HUES64 (cell line): ENCODE measurements at regions not wholly inside any gene's neighbourhood (a gene's known extent, or its start where the extent isn't known, plus 50 kb on each side); places are given as distances from the start of the nearest gene placed in this dataset.

ENCODE experiments used
- H3K27ac ChIP-seq: 2 replicates; pipeline ENCODE4 v1.7.0; 2013; ENCODE audit warnings: low read depth, low read length, inconsistent platforms
- H3K27me3 ChIP-seq: 2 replicates; pipeline ENCODE4 v1.6.1; 2013; ENCODE audit warnings: mild to moderate bottlenecking, low read length; ENCODE audit not compliant: insufficient read depth
- H3K36me3 ChIP-seq: 2 replicates; pipeline ENCODE4 v1.6.1; 2013; ENCODE audit warnings: mild to moderate bottlenecking, low read length; ENCODE audit not compliant: insufficient read depth
- H3K4me1 ChIP-seq: 2 replicates; pipeline ENCODE4 v1.6.1; 2013; ENCODE audit warnings: mild to moderate bottlenecking, low read length, moderate library complexity; ENCODE audit not compliant: insufficient read depth
- H3K4me3 ChIP-seq: 2 replicates; pipeline ENCODE4 v1.5.1; 2013; ENCODE audit warnings: mild to moderate bottlenecking, low read length, moderate library complexity
- H3K9ac ChIP-seq: 2 replicates; pipeline ENCODE4 v1.6.1; 2013; ENCODE audit warnings: mild to moderate bottlenecking, low read depth, low read length
- H3K9me3 ChIP-seq: 2 replicates; pipeline ENCODE4 v1.6.1; 2013; ENCODE audit warnings: low read depth, low read length; ENCODE audit not compliant: insufficient read depth
- WGBS: fragments of 150-250, 120-280 bp; methylation state at CpG from one replicate; pipeline ENCODE4 v1.1.7; 2013; ENCODE audit warnings: missing lambda C conversion rate; 5-methylcytosine and 5-hydroxymethylcytosine counted together

DNA sequence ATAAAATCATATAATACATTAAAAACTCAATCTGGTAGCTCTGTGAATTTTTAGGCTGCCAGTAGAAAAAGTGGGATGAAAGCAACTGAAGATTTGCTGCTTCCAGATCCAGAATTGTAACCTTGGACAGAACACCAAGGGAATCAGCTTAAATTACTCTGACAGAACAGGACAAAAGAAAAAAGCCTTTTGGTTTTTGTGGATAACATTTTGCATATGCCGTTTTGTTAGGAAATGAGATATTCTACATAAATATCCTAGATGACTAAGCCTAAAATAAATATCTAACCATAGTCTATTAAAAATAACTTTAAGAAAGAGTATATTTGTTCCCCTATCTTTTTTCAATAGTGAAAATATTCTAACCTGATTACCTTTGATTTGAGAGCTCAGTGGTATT is 148.7 kb upstream of the DOCK10 start:
- WGBS, result no CpG with 5 or more reads among the region's 1 CpG
- H3K27ac ChIP-seq, result no peak overlapping the region

GRCh38 chr2:225184948-225185347 is 142.7 kb upstream of the DOCK10 start:
- peaks cover 10% of the 10 kb centered on the region for H3K4me1 ChIP-seq
- H3K9me3 ChIP-seq, result no peaks in the 10 kb centered on the region
- WGBS, result 97% methylated on average over 2 of the region's 2 CpGs
- no peak overlapping the region for H3K4me3 ChIP-seq
- no peaks in the 10 kb centered on the region for H3K36me3 ChIP-seq
- no peak overlapping the region for H3K27ac ChIP-seq
- H3K9ac ChIP-seq, result no peak overlapping the region
- peaks cover 14% of the 10 kb centered on the region; the same call in 1 of the 2 replicates for H3K27me3 ChIP-seq

More for the DNA sequence above, 148.7 kb upstream of the DOCK10 start:
- Histone ChIP-seq H3K4me3 (no peak overlapping the region), H3K9ac (no peak overlapping the region), H3K9me3 (no peaks in the 10 kb centered on the region), H3K27me3 (no peaks in the 10 kb centered on the region), H3K4me1 (no peaks in the 10 kb centered on the region), H3K36me3 (no peaks in the 10 kb centered on the region)

DNA sequence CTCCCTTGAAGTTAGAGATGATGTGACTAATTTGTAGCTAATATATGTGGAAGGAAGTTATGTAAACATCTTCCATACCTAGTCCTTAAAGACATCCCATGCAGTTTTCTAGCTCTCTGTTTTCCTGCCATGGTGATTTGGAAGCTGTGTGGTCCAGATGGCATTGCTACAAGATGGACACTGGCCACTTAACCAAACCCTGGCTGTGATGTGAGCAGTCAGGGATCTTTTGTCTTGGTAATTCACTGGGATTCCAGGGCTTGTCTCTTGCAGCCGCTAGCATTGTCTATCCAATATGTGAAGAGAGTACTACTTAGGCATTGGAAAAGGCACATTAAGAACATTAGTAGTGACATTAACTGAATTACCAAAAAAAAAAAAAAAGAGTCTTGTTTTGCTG is 139.9 kb upstream of the DOCK10 start:
- H3K27me3 ChIP-seq, result peaks cover 14% of the 10 kb centered on the region; the same call in 1 of the 2 replicates
- no peak overlapping the region for H3K27ac ChIP-seq
- no peaks in the 10 kb centered on the region for H3K9me3 ChIP-seq
- no peaks in the 10 kb centered on the region for H3K36me3 ChIP-seq
- H3K4me1 ChIP-seq, result peaks cover 10% of the 10 kb centered on the region
- no peak overlapping the region for H3K9ac ChIP-seq
- WGBS, result 8% methylated on average over 1 of the region's 1 CpG
- H3K4me3 ChIP-seq, result no peak overlapping the region

- Histone ChIP-seq H3K4me3 (no peak overlapping the region), H3K9me3 (no peaks in the 10 kb centered on the region), H3K27me3 (no peaks in the 10 kb centered on the region), H3K36me3 (no peaks in the 10 kb centered on the region), H3K9ac (no peak overlapping the region), H3K27ac (no peak overlapping the region), H3K4me1 (peaks cover 3% of the 10 kb centered on the region; the same call in 1 of the 2 replicates)
- 89% methylated on average over 1 of the region's 1 CpG for WGBS
Observed at GRCh38 chr2:225177098-225177497, 134.8 kb upstream of the DOCK10 start.

GRCh38 chr2:225173909-225174308 is 131.6 kb upstream of the DOCK10 start:
- 94% methylated on average over 3 of the region's 3 CpGs for WGBS
- H3K9me3 ChIP-seq, result no peaks in the 10 kb centered on the region
- H3K4me1 ChIP-seq, result no peaks in the 10 kb centered on the region
- no peaks in the 10 kb centered on the region for H3K27me3 ChIP-seq
- no peak overlapping the region for H3K4me3 ChIP-seq
- no peaks in the 10 kb centered on the region for H3K36me3 ChIP-seq
- H3K27ac ChIP-seq, result no peak overlapping the region
- no peak overlapping the region for H3K9ac ChIP-seq

GRCh38 chr2:225171350-225171749 is 129.1 kb upstream of the DOCK10 start:
- no peaks in the 10 kb centered on the region for H3K36me3 ChIP-seq
- H3K27me3 ChIP-seq, result no peaks in the 10 kb centered on the region
- WGBS, result 96% methylated on average over 5 of the region's 6 CpGs
- H3K27ac ChIP-seq, result no peak overlapping the region
- no peak overlapping the region for H3K4me3 ChIP-seq
- H3K9me3 ChIP-seq, result no peaks in the 10 kb centered on the region
- no peak overlapping the region for H3K9ac ChIP-seq
- H3K4me1 ChIP-seq, result no peaks in the 10 kb centered on the region

GRCh38 chr2:225170162-225170561 is 127.9 kb upstream of the DOCK10 start:
- Histone ChIP-seq H3K27ac (no peak overlapping the region), H3K4me1 (no peaks in the 10 kb centered on the region), H3K36me3 (no peaks in the 10 kb centered on the region), H3K9me3 (no peaks in the 10 kb centered on the region), H3K27me3 (no peaks in the 10 kb centered on the region), H3K4me3 (no peak overlapping the region), H3K9ac (no peak overlapping the region)
- no CpG with 5 or more reads among the region's 1 CpG for whole genome bisulfite sequencing

DNA sequence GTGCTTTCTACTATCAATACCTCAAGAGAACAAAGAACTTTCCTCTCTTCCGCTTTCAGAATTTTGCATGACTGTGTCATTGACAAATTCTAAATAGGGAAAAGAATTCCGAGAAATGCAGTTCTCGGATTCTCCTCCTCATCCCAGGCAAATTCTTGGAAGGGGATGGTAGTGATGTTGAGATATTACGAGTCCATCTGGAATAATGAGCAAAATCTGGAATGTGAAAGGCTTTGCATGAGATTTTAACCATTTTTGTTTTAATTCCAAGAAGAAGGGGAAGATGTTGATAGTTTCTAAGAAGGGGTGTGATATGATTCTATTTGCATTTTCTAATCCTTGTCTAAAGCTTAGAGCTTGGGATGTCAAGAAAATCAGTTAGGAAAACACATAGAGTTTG is 127.1 kb upstream of the DOCK10 start:
- no peak overlapping the region for H3K4me3 ChIP-seq
- no peaks in the 10 kb centered on the region for H3K4me1 ChIP-seq
- no peaks in the 10 kb centered on the region for H3K36me3 ChIP-seq
- H3K27me3 ChIP-seq, result no peaks in the 10 kb centered on the region
- H3K9me3 ChIP-seq, result no peaks in the 10 kb centered on the region
- 96% methylated on average over 4 of the region's 4 CpGs for WGBS
- no peak overlapping the region for H3K27ac ChIP-seq
- no peak overlapping the region for H3K9ac ChIP-seq

DNA sequence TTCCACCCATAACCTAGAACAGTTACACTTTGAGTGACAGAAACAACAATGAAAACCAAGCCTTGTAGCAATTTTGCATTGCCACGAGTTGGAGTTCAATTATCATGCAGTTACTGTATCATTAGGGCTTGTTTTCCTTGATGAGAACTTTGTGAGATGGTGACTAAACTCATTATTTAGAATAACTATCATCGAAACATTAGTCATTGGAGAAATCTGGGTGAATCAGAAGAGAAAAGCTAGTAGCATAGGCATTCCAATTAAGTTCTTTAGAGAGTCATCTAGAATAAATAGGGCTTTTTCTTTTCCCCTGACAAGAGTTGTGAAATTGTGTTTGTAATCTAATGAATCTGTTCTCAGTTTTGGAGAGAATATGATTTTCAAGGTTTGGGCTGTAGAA is 122.8 kb upstream of the DOCK10 start:
- no peaks in the 10 kb centered on the region for H3K9me3 ChIP-seq
- H3K27me3 ChIP-seq, result no peaks in the 10 kb centered on the region
- H3K9ac ChIP-seq, result no peak overlapping the region
- H3K4me3 ChIP-seq, result no peak overlapping the region
- H3K27ac ChIP-seq, result no peak overlapping the region
- H3K4me1 ChIP-seq, result no peaks in the 10 kb centered on the region
- H3K36me3 ChIP-seq, result no peaks in the 10 kb centered on the region
- WGBS, result 92% methylated on average over 2 of the region's 2 CpGs

- no peak overlapping the region for H3K4me3 ChIP-seq
- no peaks in the 10 kb centered on the region for H3K4me1 ChIP-seq
- H3K36me3 ChIP-seq, result no peaks in the 10 kb centered on the region
- H3K27me3 ChIP-seq, result no peaks in the 10 kb centered on the region
- H3K9ac ChIP-seq, result no peak overlapping the region
- no peaks in the 10 kb centered on the region for H3K9me3 ChIP-seq
- WGBS, result 84% methylated on average over 11 of the region's 11 CpGs
- H3K27ac ChIP-seq, result no peak overlapping the region
Observed at GRCh38 chr2:225164401-225165050, 122.3 kb upstream of the DOCK10 start.

DNA sequence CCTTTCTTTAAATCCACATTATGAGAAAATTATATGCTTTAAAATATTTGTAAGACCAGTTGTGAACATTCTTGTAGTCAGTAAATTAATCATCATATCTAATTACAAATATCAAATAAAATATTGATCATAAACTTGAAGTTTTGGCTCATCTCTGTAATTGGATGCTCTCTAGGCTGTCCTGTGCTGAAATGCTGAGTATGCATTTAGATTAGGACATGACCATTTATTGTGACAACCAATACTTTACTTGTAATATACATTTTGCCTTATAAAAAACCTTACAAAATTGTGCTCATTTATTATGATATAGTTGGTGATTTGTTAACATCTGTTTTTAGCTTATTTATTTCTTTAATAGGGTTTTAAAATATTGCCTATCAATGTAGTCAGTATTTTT is 116.1 kb upstream of the DOCK10 start:
- Histone ChIP-seq H3K9ac (no peak overlapping the region), H3K9me3 (no peaks in the 10 kb centered on the region; the same call in 1 of the 2 replicates), H3K4me1 (no peaks in the 10 kb centered on the region), H3K27me3 (no peaks in the 10 kb centered on the region), H3K27ac (no peak overlapping the region), H3K4me3 (no peak overlapping the region), H3K36me3 (no peaks in the 10 kb centered on the region)
